Thyroid gland (tissue), 4 donors: ENCODE measurements at regions not wholly inside any gene's neighbourhood (a gene's known extent, or its start where the extent isn't known, plus 50 kb on each side); places are given as distances from the start of the nearest gene placed in this dataset.

ENCODE experiments used
- DNase-seq, 2 donors: peaks; one replicate each; pipeline ENCODE4 v3.0.0-alpha.2; 2019
- H3K27ac ChIP-seq, 3 donors: fragments of 200-600 bp; sonication (generic); 1 replicate in 2 of 3; 2 replicates in 1 of 3; pipeline ENCODE4 v1.5.1; 2016 to 2019; ENCODE audit warnings: mild to moderate bottlenecking in 1 of 3, moderate library complexity in 1 of 3
- H3K27me3 ChIP-seq: fragments of 200-600 bp; sonication (generic); one replicate; pipeline ENCODE4 v1.5.1; 2019
- H3K36me3 ChIP-seq, 2 donors: fragments of 200-600 bp; sonication (generic); one replicate each; pipeline ENCODE4 v1.5.1; 2016 to 2019
- H3K4me1 ChIP-seq, 2 donors: fragments of 200-600 bp; sonication (generic); one replicate each; pipeline ENCODE4 v1.5.1; 2017 to 2019
- H3K4me3 ChIP-seq, 3 donors: fragments of 200-600 bp; sonication (generic); replicated peaks in 1 of 3; 1 replicate in 2 of 3; 2 replicates in 1 of 3; pipeline ENCODE4 v1.5.1; 2016; ENCODE audit warnings: mild to moderate bottlenecking in 1 of 3
- H3K9me3 ChIP-seq: fragments of 200-600 bp; sonication (generic); one replicate; pipeline ENCODE4 v1.5.1; 2017
- CTCF ChIP-seq, 6 experiments: fragments of 200-600 bp in 3 of 6; fragments of 450-650 bp in 3 of 6; sonication (generic) in 3 of 6; IDR thresholded peaks; one replicate each; pipeline ENCODE4 v1.5.1; 2016 to 2019; ENCODE audit warnings: antibody characterized with exemption in 6 of 6, mild to moderate bottlenecking in 2 of 6, inconsistent platforms in 1 of 6, moderate library complexity in 1 of 6
- POLR2A ChIP-seq, 2 donors: fragments of 450-650 bp; IDR thresholded peaks; one replicate each; pipeline ENCODE4 v1.6.1; 2017; ENCODE audit warnings: antibody characterized with exemption in 2 of 2, mild to moderate bottlenecking in 2 of 2, moderate library complexity in 1 of 2
- WGBS, 2 donors: methylation state at CpG; one replicate each; pipeline ENCODE4 v1.1.5; 2017; 5-methylcytosine and 5-hydroxymethylcytosine counted together
- intact Hi-C: fragments of 100-400 bp; cut with DNase I; formaldehyde crosslinking; loops from one replicate; pipeline ENCODE4 v1.15.1; 2023

- TF ChIP-seq CTCF (IDR thresholded peaks at IDR 0.05), result no peak
- no peak for TF ChIP-seq POLR2A (IDR thresholded peaks at IDR 0.05)
- Histone ChIP-seq H3K27me3 (no peaks in the 10 kb centered on the region), H3K4me3 (no peak overlapping the region), H3K4me1 (no peaks in the 10 kb centered on the region), H3K27ac (no peak overlapping the region), H3K36me3 (no peaks in the 10 kb centered on the region), H3K9me3 (no peaks in the 10 kb centered on the region)
- WGBS, 2 donors, result 84 to 91% methylated on average over 18 of the region's 18 CpGs
- intact Hi-C loops, result no loop called here
- no peak for DNase-seq
Measured at GRCh38 chr14:101197595-101198397, 294.3 kb upstream of the RTL1 start.

GRCh38 chr14:101198398-101199027 is 295.0 kb upstream of the RTL1 start:
- 87 to 90% methylated on average over 14 to 15 of the region's 16 CpGs for WGBS, 2 donors
- Histone ChIP-seq H3K4me1 (no peaks in the 10 kb centered on the region), H3K27ac (no peak overlapping the region), H3K27me3 (no peaks in the 10 kb centered on the region), H3K36me3 (no peaks in the 10 kb centered on the region), H3K9me3 (no peaks in the 10 kb centered on the region), H3K4me3 (no peak overlapping the region)
- no peak for DNase-seq
- intact Hi-C loops, result no loop called here
- TF ChIP-seq POLR2A (IDR thresholded peaks at IDR 0.05) (no peak), CTCF (IDR thresholded peaks at IDR 0.05) (no peak)

GRCh38 chr14:101199028-101199770 is 295.7 kb upstream of the RTL1 start:
- DNase-seq, result no peak
- H3K9me3 ChIP-seq, result no peaks in the 10 kb centered on the region
- no peaks in the 10 kb centered on the region for H3K36me3 ChIP-seq
- 80 to 86% methylated on average over 16 to 17 of the region's 17 CpGs for WGBS, 2 donors
- no peaks in the 10 kb centered on the region for H3K27me3 ChIP-seq
- no peaks in the 10 kb centered on the region for H3K4me1 ChIP-seq
- intact Hi-C loops, result no loop called here
- H3K4me3 ChIP-seq, result no peak overlapping the region
- TF ChIP-seq POLR2A (IDR thresholded peaks at IDR 0.05), result no peak
- no peak for TF ChIP-seq CTCF (IDR thresholded peaks at IDR 0.05)
- H3K27ac ChIP-seq, result no peak overlapping the region

GRCh38 chr14:101200008-101200649 is 296.6 kb upstream of the RTL1 start:
- 94% methylated on average over 13 of the region's 13 CpGs for WGBS, 2 donors

More at GRCh38 chr14:101200008-101200649, 296.6 kb upstream of the RTL1 start:
- Histone ChIP-seq H3K4me3 (no peak overlapping the region), H3K27ac (no peak overlapping the region), H3K4me1 (no peaks in the 10 kb centered on the region), H3K27me3 (no peaks in the 10 kb centered on the region), H3K36me3 (no peaks in the 10 kb centered on the region), H3K9me3 (no peaks in the 10 kb centered on the region)
- no peak for DNase-seq
- TF ChIP-seq CTCF (IDR thresholded peaks at IDR 0.05) (no peak), POLR2A (IDR thresholded peaks at IDR 0.05) (no peak)
- intact Hi-C loops, result no loop called here
